Keratinocyte (primary cell): ENCODE measurements at regions not wholly inside any gene's neighbourhood (a gene's known extent, or its start where the extent isn't known, plus 50 kb on each side); places are given as distances from the start of the nearest gene placed in this dataset.

ENCODE experiments used
- EZH2 ChIP-seq: IDR thresholded peaks from one replicate; pipeline ENCODE4 v1.6.1; 2012; ENCODE audit warnings: inconsistent platforms, mild to moderate bottlenecking, low read length, moderate library complexity
- TF ChIP-seq, protein P1 (sequence below), 3 experiments: IDR thresholded peaks in 1 of 3; conservative IDR thresholded peaks in 1 of 3; optimal IDR thresholded peaks in 1 of 3; 2 replicates in 2 of 3; 3 replicates in 1 of 3; pipeline versions ENCODE3 to v1.5.1; 2011; ENCODE audit warnings: low read length in 3 of 3, mild to moderate bottlenecking in 3 of 3, moderate library complexity in 2 of 3, control low read depth in 1 of 3, inconsistent platforms in 1 of 3; ENCODE audit not compliant: insufficient read depth in 2 of 3; ENCODE audit errors: extremely low read depth in 1 of 3

DNA sequence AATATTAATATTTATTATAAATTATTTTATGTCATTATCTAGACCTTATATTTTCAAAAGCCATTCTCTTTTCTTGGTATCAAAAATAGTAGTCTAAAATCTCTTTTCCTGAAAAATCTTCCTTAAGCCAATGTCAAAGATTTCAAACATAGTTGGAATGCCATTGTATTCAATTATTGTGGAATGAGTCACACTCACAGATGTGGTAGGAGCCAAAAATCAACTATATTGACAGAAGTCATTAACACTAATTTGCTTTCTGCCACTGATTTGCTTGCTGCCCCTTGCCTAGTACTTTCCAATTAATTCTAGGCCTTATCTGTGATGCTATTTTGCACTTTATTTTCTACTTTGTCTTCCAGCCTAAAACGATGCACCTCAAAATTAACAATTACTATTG lies 1326.3 kb upstream of the GJE1 start:
- TF ChIP-seq, protein P1, sequence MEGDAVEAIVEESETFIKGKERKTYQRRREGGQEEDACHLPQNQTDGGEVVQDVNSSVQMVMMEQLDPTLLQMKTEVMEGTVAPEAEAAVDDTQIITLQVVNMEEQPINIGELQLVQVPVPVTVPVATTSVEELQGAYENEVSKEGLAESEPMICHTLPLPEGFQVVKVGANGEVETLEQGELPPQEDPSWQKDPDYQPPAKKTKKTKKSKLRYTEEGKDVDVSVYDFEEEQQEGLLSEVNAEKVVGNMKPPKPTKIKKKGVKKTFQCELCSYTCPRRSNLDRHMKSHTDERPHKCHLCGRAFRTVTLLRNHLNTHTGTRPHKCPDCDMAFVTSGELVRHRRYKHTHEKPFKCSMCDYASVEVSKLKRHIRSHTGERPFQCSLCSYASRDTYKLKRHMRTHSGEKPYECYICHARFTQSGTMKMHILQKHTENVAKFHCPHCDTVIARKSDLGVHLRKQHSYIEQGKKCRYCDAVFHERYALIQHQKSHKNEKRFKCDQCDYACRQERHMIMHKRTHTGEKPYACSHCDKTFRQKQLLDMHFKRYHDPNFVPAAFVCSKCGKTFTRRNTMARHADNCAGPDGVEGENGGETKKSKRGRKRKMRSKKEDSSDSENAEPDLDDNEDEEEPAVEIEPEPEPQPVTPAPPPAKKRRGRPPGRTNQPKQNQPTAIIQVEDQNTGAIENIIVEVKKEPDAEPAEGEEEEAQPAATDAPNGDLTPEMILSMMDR (optimal IDR thresholded peaks at IDR 0.05 in 1 of 3, IDR thresholded peaks at IDR 0.05 in 1 of 3, conservative IDR thresholded peaks at IDR 0.05 in 1 of 3; ENCODE audit: extremely low read depth in 1 of 3, insufficient read depth in 2 of 3, low read length in 3 of 3), result no peak
- no peak for TF ChIP-seq EZH2
